ENCODE measurements at regions not wholly inside any gene's neighbourhood (a gene's known extent, or its start where the extent isn't known, plus 50 kb on each side); places are given as distances from the start of the nearest gene placed in this dataset.

GRCh38 chr10:131638049-131638879, 262.5 kb upstream of the PPP2R2D start:
- TF ChIP-seq HEYL (CRISPR knock-in tag; IDR thresholded peaks at IDR 0.05) (no peak), EP300 (IDR thresholded peaks at IDR 0.05) (no peak), MYC (IDR thresholded peaks at IDR 0.05; ENCODE audit: borderline replicate concordance, low read length) (no peak), FOXS1 (CRISPR knock-in tag; IDR thresholded peaks at IDR 0.05) (no peak), GATA3 (IDR thresholded peaks at IDR 0.05; ENCODE audit: borderline replicate concordance) (no peak), FOSB (CRISPR knock-in tag; IDR thresholded peaks at IDR 0.05) (no peak), RAD21 (conservative IDR thresholded peaks at IDR 0.05 in 1 of 2, IDR thresholded peaks at IDR 0.05 in 1 of 2) (no peak), NPAS2 (CRISPR knock-in tag; IDR thresholded peaks at IDR 0.05; ENCODE audit: borderline replicate concordance) (no peak)

GRCh38 chr10:131638880-131639278, 261.9 kb upstream of the PPP2R2D start:
- H3K27ac ChIP-seq = no peak overlapping the region
- ChIA-PET POLR2A (no interaction called here), CTCF (no interaction called here)

More at GRCh38 chr10:131638049-131638879, 262.5 kb upstream of the PPP2R2D start:
- Histone ChIP-seq H3K4me1 (no peaks in the 10 kb centered on the region), H3K4me3 (no peak overlapping the region), H3K27ac (no peak overlapping the region), H3K9me3 (peaks cover 24% of the 10 kb centered on the region; the same call in 1 of the 3 replicates), H3K4me2 (no peak overlapping the region)
- FAIRE-seq (no peak), DNase-seq (ENCODE audit: low read depth in 1 of 2, low spot score in 1 of 2) (no peak), ATAC-seq (no peak)
- POLR2A ChIA-PET = no interaction called here
- CTCF ChIA-PET = no interaction called here
- WGBS (ENCODE audit: missing lambda C conversion rate) = 38% methylated on average over 10 of the region's 14 CpGs

GRCh38 chr10:131640045-131640644, 260.7 kb upstream of the PPP2R2D start:
- WGBS (ENCODE audit: missing lambda C conversion rate) = 40% methylated on average over 2 of the region's 2 CpGs
- peaks cover 19% of the 10 kb centered on the region; the same call in 1 of the 3 replicates for H3K9me3 ChIP-seq
- H3K4me1 ChIP-seq = no peaks in the 10 kb centered on the region
- ATAC-seq = no peak
- TF ChIP-seq CBX8 (IDR thresholded peaks at IDR 0.05) (no peak), CHD4 (IDR thresholded peaks at IDR 0.05; ENCODE audit: borderline replicate concordance) (no peak), HOXB13 (CRISPR knock-in tag; IDR thresholded peaks at IDR 0.05; ENCODE audit: low read depth) (no peak), KDM5A (IDR thresholded peaks at IDR 0.05) (no peak)
- TF ChIP-seq, protein P1, sequence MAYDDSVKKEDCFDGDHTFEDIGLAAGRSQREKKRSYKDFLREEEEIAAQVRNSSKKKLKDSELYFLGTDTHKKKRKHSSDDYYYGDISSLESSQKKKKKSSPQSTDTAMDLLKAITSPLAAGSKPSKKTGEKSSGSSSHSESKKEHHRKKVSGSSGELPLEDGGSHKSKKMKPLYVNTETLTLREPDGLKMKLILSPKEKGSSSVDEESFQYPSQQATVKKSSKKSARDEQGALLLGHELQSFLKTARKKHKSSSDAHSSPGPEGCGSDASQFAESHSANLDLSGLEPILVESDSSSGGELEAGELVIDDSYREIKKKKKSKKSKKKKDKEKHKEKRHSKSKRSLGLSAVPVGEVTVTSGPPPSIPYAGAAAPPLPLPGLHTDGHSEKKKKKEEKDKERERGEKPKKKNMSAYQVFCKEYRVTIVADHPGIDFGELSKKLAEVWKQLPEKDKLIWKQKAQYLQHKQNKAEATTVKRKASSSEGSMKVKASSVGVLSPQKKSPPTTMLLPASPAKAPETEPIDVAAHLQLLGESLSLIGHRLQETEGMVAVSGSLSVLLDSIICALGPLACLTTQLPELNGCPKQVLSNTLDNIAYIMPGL (CRISPR knock-in tag; IDR thresholded peaks at IDR 0.05; ENCODE audit: borderline replicate concordance) = no peak
- TF ChIP-seq, protein P2, sequence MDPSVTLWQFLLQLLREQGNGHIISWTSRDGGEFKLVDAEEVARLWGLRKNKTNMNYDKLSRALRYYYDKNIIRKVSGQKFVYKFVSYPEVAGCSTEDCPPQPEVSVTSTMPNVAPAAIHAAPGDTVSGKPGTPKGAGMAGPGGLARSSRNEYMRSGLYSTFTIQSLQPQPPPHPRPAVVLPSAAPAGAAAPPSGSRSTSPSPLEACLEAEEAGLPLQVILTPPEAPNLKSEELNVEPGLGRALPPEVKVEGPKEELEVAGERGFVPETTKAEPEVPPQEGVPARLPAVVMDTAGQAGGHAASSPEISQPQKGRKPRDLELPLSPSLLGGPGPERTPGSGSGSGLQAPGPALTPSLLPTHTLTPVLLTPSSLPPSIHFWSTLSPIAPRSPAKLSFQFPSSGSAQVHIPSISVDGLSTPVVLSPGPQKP (IDR thresholded peaks at IDR 0.05; ENCODE audit: low read depth, low read length) = no peak
- ChIA-PET CTCF (interaction anchor here (0.6 to 1.6 kb wide), 2 partner anchors 38 to 161 kb away, joined by 3 read pairs; no protein-coding TSS in a partner anchor), POLR2A (no interaction called here)
- no peak overlapping the region for H3K27ac ChIP-seq
- no peak for DNase-seq (ENCODE audit: low read depth in 1 of 2, low spot score in 1 of 2)
- H3K4me2 ChIP-seq = no peak overlapping the region
- FAIRE-seq = no peak
- no peak overlapping the region for H3K4me3 ChIP-seq

More at GRCh38 chr10:131638880-131639278, 261.9 kb upstream of the PPP2R2D start:
- Histone ChIP-seq H3K9me3 (peaks cover 24% of the 10 kb centered on the region; the same call in 1 of the 3 replicates), H3K4me1 (no peaks in the 10 kb centered on the region), H3K4me2 (no peak overlapping the region), H3K4me3 (no peak overlapping the region)
- ATAC-seq (no peak), DNase-seq (ENCODE audit: low read depth in 1 of 2, low spot score in 1 of 2) (no peak), FAIRE-seq (no peak)
- no peak for TF ChIP-seq MAX (IDR thresholded peaks at IDR 0.05)
- no peak for TF ChIP-seq NFE2L2 (conservative IDR thresholded peaks at IDR 0.05; ENCODE audit: low read length)
- no peak for TF ChIP-seq CBX8 (IDR thresholded peaks at IDR 0.05)
- WGBS (ENCODE audit: missing lambda C conversion rate) = 20% methylated on average over 4 of the region's 4 CpGs
